NT2/D1 (cell line): ENCODE measurements at regions not wholly inside any gene's neighbourhood (a gene's known extent, or its start where the extent isn't known, plus 50 kb on each side); places are given as distances from the start of the nearest gene placed in this dataset.

ENCODE experiments used
- DNase-seq: peaks from one replicate; pipeline ENCODE4 v3.0.0-alpha.2; 2011; ENCODE audit warnings: low read depth, low spot score
- H3K27me3 ChIP-seq: 2 replicates; pipeline ENCODE4 v1.6.0; 2011; ENCODE audit warnings: mild to moderate bottlenecking; ENCODE audit not compliant: insufficient read length, insufficient read depth
- H3K36me3 ChIP-seq: 2 replicates; pipeline ENCODE4 v1.6.1; 2011; ENCODE audit warnings: mild to moderate bottlenecking, low read length, mixed read lengths; ENCODE audit not compliant: insufficient read depth, insufficient read length
- H3K4me1 ChIP-seq: 2 replicates; pipeline ENCODE4 v1.5.1; 2011; ENCODE audit not compliant: insufficient read depth, insufficient read length
- H3K4me3 ChIP-seq: 2 replicates; pipeline ENCODE4 v1.5.1; 2011; ENCODE audit warnings: low read depth; ENCODE audit not compliant: insufficient read length
- H3K9ac ChIP-seq: 2 replicates; pipeline ENCODE4 v1.6.0; 2011; ENCODE audit warnings: low read depth; ENCODE audit not compliant: insufficient read length
- H3K9me3 ChIP-seq: 2 replicates; pipeline ENCODE4 v1.5.1; 2011; ENCODE audit warnings: mild to moderate bottlenecking, low read length; ENCODE audit not compliant: insufficient read depth
- SUZ12 ChIP-seq: IDR thresholded peaks from 2 replicates; pipeline ENCODE4 v1.6.1; 2011; ENCODE audit not compliant: insufficient read length, insufficient read depth; ENCODE audit errors: extremely low read depth
- YY1 ChIP-seq: IDR thresholded peaks from 2 replicates; pipeline ENCODE4 v1.6.1; 2011; ENCODE audit not compliant: insufficient read length, insufficient read depth
- ZNF274 ChIP-seq: IDR thresholded peaks from 2 replicates; pipeline ENCODE4 v1.6.1; 2011; ENCODE audit warnings: mild to moderate bottlenecking, low read depth, low read length

GRCh38 chr12:28876196-28876798 lies 272.8 kb upstream of the FAR2 start:
- Histone ChIP-seq H3K4me1 (no peaks in the 10 kb centered on the region), H3K4me3 (no peak overlapping the region), H3K9me3 (no peaks in the 10 kb centered on the region), H3K27me3 (no peaks in the 10 kb centered on the region), H3K9ac (no peak overlapping the region), H3K36me3 (no peaks in the 10 kb centered on the region)
- no peak for DNase-seq
- TF ChIP-seq YY1 (no peak), ZNF274 (no peak), SUZ12 (no peak)

- H3K4me1 ChIP-seq: no peaks in the 10 kb centered on the region
- H3K4me3 ChIP-seq: no peak overlapping the region
- no peaks in the 10 kb centered on the region for H3K27me3 ChIP-seq
- no peaks in the 10 kb centered on the region for H3K36me3 ChIP-seq
- no peaks in the 10 kb centered on the region for H3K9me3 ChIP-seq
- TF ChIP-seq YY1 (no peak), SUZ12 (no peak), ZNF274 (no peak)
- DNase-seq: no peak
- H3K9ac ChIP-seq: no peak overlapping the region
Observed at GRCh38 chr12:28877854-28878253, 271.2 kb upstream of the FAR2 start.

GRCh38 chr12:28878629-28879028 lies 270.4 kb upstream of the FAR2 start:
- no peak for DNase-seq
- H3K9ac ChIP-seq: no peak overlapping the region
- no peak for TF ChIP-seq SUZ12
- no peaks in the 10 kb centered on the region for H3K9me3 ChIP-seq
- no peaks in the 10 kb centered on the region for H3K27me3 ChIP-seq
- no peak overlapping the region for H3K4me3 ChIP-seq
- H3K36me3 ChIP-seq: no peaks in the 10 kb centered on the region
- H3K4me1 ChIP-seq: no peaks in the 10 kb centered on the region

GRCh38 chr12:28879379-28879778 lies 269.7 kb upstream of the FAR2 start:
- Histone ChIP-seq H3K9ac (no peak overlapping the region), H3K4me3 (no peak overlapping the region), H3K36me3 (no peaks in the 10 kb centered on the region), H3K4me1 (no peaks in the 10 kb centered on the region), H3K9me3 (no peaks in the 10 kb centered on the region), H3K27me3 (no peaks in the 10 kb centered on the region)
- TF ChIP-seq YY1: no peak
- no peak for TF ChIP-seq ZNF274
- no peak for TF ChIP-seq SUZ12
- DNase-seq: no peak

GRCh38 chr12:28882444-28882843 lies 266.6 kb upstream of the FAR2 start:
- no peak overlapping the region for H3K4me3 ChIP-seq
- no peak for DNase-seq

GRCh38 chr12:28883406-28883997 lies 265.6 kb upstream of the FAR2 start:
- H3K4me1 ChIP-seq: no peaks in the 10 kb centered on the region
- H3K9me3 ChIP-seq: no peaks in the 10 kb centered on the region
- no peaks in the 10 kb centered on the region for H3K36me3 ChIP-seq
- no peaks in the 10 kb centered on the region for H3K27me3 ChIP-seq
- H3K9ac ChIP-seq: no peak overlapping the region
- no peak overlapping the region for H3K4me3 ChIP-seq
- TF ChIP-seq SUZ12 (no peak), YY1 (no peak), ZNF274 (no peak)
- DNase-seq: no peak

More at GRCh38 chr12:28882444-28882843, 266.6 kb upstream of the FAR2 start:
- Histone ChIP-seq H3K4me1 (no peaks in the 10 kb centered on the region), H3K9ac (no peak overlapping the region), H3K27me3 (no peaks in the 10 kb centered on the region), H3K36me3 (no peaks in the 10 kb centered on the region), H3K9me3 (no peaks in the 10 kb centered on the region)
- no peak for TF ChIP-seq YY1

- Histone ChIP-seq H3K4me3 (no peak overlapping the region), H3K9ac (no peak overlapping the region), H3K27me3 (no peaks in the 10 kb centered on the region), H3K4me1 (no peaks in the 10 kb centered on the region), H3K36me3 (no peaks in the 10 kb centered on the region), H3K9me3 (no peaks in the 10 kb centered on the region)
- no peak for TF ChIP-seq SUZ12
- TF ChIP-seq ZNF274: no peak
- TF ChIP-seq YY1: no peak
- no peak for DNase-seq
Observed at GRCh38 chr12:28884904-28885679, 264.0 kb upstream of the FAR2 start.

- Histone ChIP-seq H3K9ac (no peak overlapping the region), H3K36me3 (no peaks in the 10 kb centered on the region), H3K27me3 (no peaks in the 10 kb centered on the region), H3K9me3 (no peaks in the 10 kb centered on the region), H3K4me3 (no peak overlapping the region), H3K4me1 (no peaks in the 10 kb centered on the region)
- no peak for DNase-seq
- TF ChIP-seq ZNF274: no peak
- TF ChIP-seq SUZ12: no peak
- no peak for TF ChIP-seq YY1
Observed at GRCh38 chr12:28885928-28886327, 263.1 kb upstream of the FAR2 start.
